Omental fat pad (tissue), 3 donors: ENCODE measurements at regions not wholly inside any gene's neighbourhood (a gene's known extent, or its start where the extent isn't known, plus 50 kb on each side); places are given as distances from the start of the nearest gene placed in this dataset.

Experiments
- ATAC-seq: fragments of 150-250 bp; one replicate; pipeline ENCODE4 v1.9.1; 2016; ENCODE audit warnings: mild to moderate bottlenecking, moderate library complexity; ENCODE audit not compliant: low FRiP score
- DNase-seq: peaks from one replicate; pipeline ENCODE4 v3.0.0-alpha.2; 2019; ENCODE audit warnings: low spot score
- CTCF ChIP-seq, 3 donors: fragments of 450-650 bp; IDR thresholded peaks; one replicate each; pipeline ENCODE4 v1.5.1; 2016 to 2017; ENCODE audit warnings: antibody characterized with exemption in 3 of 3, mild to moderate bottlenecking in 3 of 3, moderate library complexity in 2 of 3

GRCh38 chr12:90233168-90234100 is 524.8 kb upstream of the ATP2B1 start:
- no peak for DNase-seq
- no peak for TF ChIP-seq CTCF (IDR thresholded peaks at IDR 0.05)
- peak; percentile 77 for ATAC-seq

- no peak for DNase-seq
- no peak for TF ChIP-seq CTCF (IDR thresholded peaks at IDR 0.05)
- no peak for ATAC-seq
These were observed 521.0 kb upstream of the ATP2B1 start for GRCh38 chr12:90229407-90230170.

GRCh38 chr12:90226211-90226610 is 517.6 kb upstream of the ATP2B1 start:
- DNase-seq: no peak
- ATAC-seq: no peak
- TF ChIP-seq CTCF (IDR thresholded peaks at IDR 0.05): no peak

GRCh38 chr12:90216815-90217214 is 508.2 kb upstream of the ATP2B1 start:
- DNase-seq: no peak
- TF ChIP-seq CTCF (IDR thresholded peaks at IDR 0.05): no peak
- peak; percentile 51 for ATAC-seq

GRCh38 chr12:90216020-90216552 is 507.4 kb upstream of the ATP2B1 start:
- DNase-seq (no peak), ATAC-seq (no peak)
- no peak for TF ChIP-seq CTCF (IDR thresholded peaks at IDR 0.05)

GRCh38 chr12:90211017-90211416 is 502.4 kb upstream of the ATP2B1 start:
- no peak for ATAC-seq
- DNase-seq: no peak
- TF ChIP-seq CTCF (IDR thresholded peaks at IDR 0.05): no peak
